GM23338 (cell line): ENCODE measurements at regions not wholly inside any gene's neighbourhood (a gene's known extent, or its start where the extent isn't known, plus 50 kb on each side); places are given as distances from the start of the nearest gene placed in this dataset.

Source experiments
- ATAC-seq: fragments of 200-7000 bp; cut with Tn5 transposase; 3 replicates; pipeline ENCODE4 v1.9.1; 2020
- DNase-seq: peaks from one replicate; pipeline ENCODE4 v3.0.0-alpha.2; 2015; ENCODE audit warnings: low spot score
- H2AFZ ChIP-seq: fragments of 200-600 bp; sonication (generic); 2 replicates; pipeline ENCODE4 v1.8.0; 2016; ENCODE audit warnings: antibody characterized with exemption, mild to moderate bottlenecking, moderate library complexity
- H3F3A ChIP-seq: fragments of 200-600 bp; sonication (generic); replicated peaks from 2 replicates; pipeline ENCODE4 v1.8.0; 2017; ENCODE audit warnings: antibody characterized with exemption, mixed run types, low read depth
- H3K27ac ChIP-seq: fragments of 200-600 bp; sonication (generic); 2 replicates; pipeline ENCODE4 v1.6.1; 2016; ENCODE audit warnings: low read depth
- H3K27me3 ChIP-seq: fragments of 200-600 bp; sonication (generic); 2 replicates; pipeline ENCODE4 v1.8.0; 2016; ENCODE audit warnings: mild to moderate bottlenecking, mixed run types, moderate library complexity; ENCODE audit not compliant: insufficient read depth
- H3K36me3 ChIP-seq: fragments of 200-600 bp; sonication (generic); 2 replicates; pipeline ENCODE4 v1.8.0; 2016; ENCODE audit warnings: mild to moderate bottlenecking; ENCODE audit not compliant: insufficient read depth
- H3K4me1 ChIP-seq: fragments of 200-600 bp; sonication (generic); 2 replicates; pipeline ENCODE4 v1.8.0; 2016; ENCODE audit warnings: mild to moderate bottlenecking, moderate library complexity; ENCODE audit not compliant: insufficient read depth
- H3K4me2 ChIP-seq: fragments of 200-600 bp; sonication (generic); 2 replicates; pipeline ENCODE4 v1.7.1; 2017; ENCODE audit warnings: mixed run types
- H3K4me3 ChIP-seq: fragments of 200-600 bp; sonication (generic); 2 replicates; pipeline ENCODE4 v1.6.1; 2016; ENCODE audit warnings: mixed run types
- H3K79me2 ChIP-seq: fragments of 200-600 bp; sonication (generic); replicated peaks from 2 replicates; pipeline ENCODE4 v1.8.0; 2017; ENCODE audit warnings: mild to moderate bottlenecking; ENCODE audit not compliant: insufficient read depth
- H3K9me2 ChIP-seq: fragments of 200-600 bp; sonication (generic); 2 replicates; pipeline ENCODE4 v1.8.0; 2017; ENCODE audit not compliant: insufficient read depth
- H4K20me1 ChIP-seq: fragments of 200-600 bp; sonication (generic); replicated peaks from 2 replicates; pipeline ENCODE4 v1.8.0; 2017; ENCODE audit warnings: mild to moderate bottlenecking; ENCODE audit not compliant: insufficient read depth
- H3K27ac Mint-ChIP-seq: 2 replicates; pipeline ENCODE4 v1.8.0; 2020; ENCODE audit warnings: inconsistent platforms, mild to moderate bottlenecking, moderate library complexity, mixed read lengths
- H3K27me3 Mint-ChIP-seq: 3 replicates; pipeline ENCODE4 v1.8.0; 2022; ENCODE audit warnings: low read depth, mild to moderate bottlenecking, moderate library complexity, mixed read lengths, inconsistent platforms; ENCODE audit not compliant: insufficient read depth, poor library complexity
- H3K36me3 Mint-ChIP-seq: 3 replicates; pipeline ENCODE4 v1.8.0; 2021; ENCODE audit warnings: low read depth, mild to moderate bottlenecking, inconsistent platforms, moderate library complexity, mixed read lengths
- H3K4me1 Mint-ChIP-seq: 3 replicates; pipeline ENCODE4 v1.8.0; 2020; ENCODE audit warnings: mild to moderate bottlenecking, inconsistent platforms, mixed read lengths
- H3K4me3 Mint-ChIP-seq: 3 replicates; pipeline ENCODE4 v1.8.0; 2021; ENCODE audit warnings: moderate library complexity, mild to moderate bottlenecking, inconsistent platforms, mixed read lengths
- H3K9me3 Mint-ChIP-seq: 3 replicates; pipeline ENCODE4 v1.8.0; 2020; ENCODE audit warnings: moderate library complexity, mild to moderate bottlenecking, inconsistent platforms, mixed read lengths
- CREB1 ChIP-seq: fragments of 250-450 bp; sonication (Bioruptor Pico); IDR thresholded peaks from 2 replicates; pipeline ENCODE4 v1.5.0; 2020; ENCODE audit warnings: low read depth, mild to moderate bottlenecking, moderate library complexity
- CTCF ChIP-seq, 2 experiments: fragments of 200-600 bp in 1 of 2; sonication (generic) in 1 of 2; conservative IDR thresholded peaks; 2 replicates each; pipeline versions ENCODE4 v1.5.1 to v1.6.1; 2016 to 2017; ENCODE audit warnings: antibody characterized with exemption in 2 of 2, low read depth in 2 of 2, mild to moderate bottlenecking in 2 of 2, moderate library complexity in 1 of 2
- ETS1 ChIP-seq: IDR thresholded peaks from 2 replicates; pipeline ENCODE4 v1.6.1; 2016; ENCODE audit warnings: antibody characterized with exemption
- EZH2 ChIP-seq: fragments of 200-600 bp; sonication (generic); IDR thresholded peaks from one replicate; pipeline ENCODE4 v1.8.0; 2017; ENCODE audit warnings: antibody characterized with exemption, mild to moderate bottlenecking, low read depth; ENCODE audit not compliant: unreplicated experiment
- EZH2phosphoT487 ChIP-seq: fragments of 200-600 bp; sonication (generic); IDR thresholded peaks from one replicate; pipeline ENCODE4 v1.8.1; 2018; ENCODE audit warnings: antibody characterized with exemption; ENCODE audit not compliant: unreplicated experiment
- JUNB ChIP-seq: IDR thresholded peaks from one replicate; pipeline ENCODE4 v1.6.1; 2016; ENCODE audit warnings: antibody characterized with exemption; ENCODE audit not compliant: unreplicated experiment
- POLR2AphosphoS5 ChIP-seq: IDR thresholded peaks from 2 replicates; pipeline ENCODE4 v1.6.1; 2016; ENCODE audit warnings: antibody characterized with exemption, low read depth
- REST ChIP-seq: IDR thresholded peaks from one replicate; pipeline ENCODE4 v1.6.1; 2018; ENCODE audit warnings: antibody characterized with exemption; ENCODE audit not compliant: unreplicated experiment
- STAT1 ChIP-seq: IDR thresholded peaks from one replicate; pipeline ENCODE4 v1.6.1; 2016; ENCODE audit warnings: antibody characterized with exemption; ENCODE audit not compliant: unreplicated experiment
- ZNF114 ChIP-seq: fragments of 250-450 bp; sonication (Bioruptor Pico); IDR thresholded peaks from 2 replicates; pipeline ENCODE4 v1.5.0; 2020; ENCODE audit warnings: mild to moderate bottlenecking, moderate library complexity
- ZNF331 ChIP-seq: fragments of 250-450 bp; sonication (Bioruptor Pico); IDR thresholded peaks from 2 replicates; pipeline ENCODE4 v1.5.0; 2020; ENCODE audit warnings: low read depth, mild to moderate bottlenecking, moderate library complexity

- H3K4me1 Mint-ChIP-seq = peaks cover 23% of the 10 kb centered on the region
- Histone ChIP-seq H3K36me3 (no peaks in the 10 kb centered on the region), H3K4me2 (no peak overlapping the region), H3K79me2 (no peaks in the 10 kb centered on the region), H2AFZ (peak overlapping the region; percentile 17; the same call in 1 of the 2 replicates), H3K4me3 (no peak overlapping the region), H3F3A (no peaks in the 10 kb centered on the region), H3K27ac (no peak overlapping the region), H4K20me1 (no peaks in the 10 kb centered on the region), H3K4me1 (0 out of 2 replicates have a peak, but pooled peaks cover 8% of the 10 kb centered on the region), H3K27me3 (no peaks in the 10 kb centered on the region), H3K9me2 (no peaks in the 10 kb centered on the region)
- DNase-seq (no peak), ATAC-seq (no peak)
- no peak overlapping the region for H3K4me3 Mint-ChIP-seq
- peaks cover under 1% of the 10 kb centered on the region; the same call in 1 of the 3 replicates for H3K36me3 Mint-ChIP-seq
- no peaks in the 10 kb centered on the region for H3K27me3 Mint-ChIP-seq
- H3K27ac Mint-ChIP-seq = no peak overlapping the region
- TF ChIP-seq STAT1 = no peak
- TF ChIP-seq CREB1 (CRISPR knock-in tag) = no peak
- no peak for TF ChIP-seq CTCF (conservative IDR thresholded peaks at IDR 0.05; ENCODE audit: low read depth in 2 of 2)
- TF ChIP-seq ZNF331 (CRISPR knock-in tag) = no peak
- no peak for TF ChIP-seq REST
- TF ChIP-seq ETS1 = no peak
- no peak for TF ChIP-seq ZNF114
- TF ChIP-seq EZH2 = no peak
- TF ChIP-seq JUNB = no peak
- TF ChIP-seq POLR2AphosphoS5 = no peak
- TF ChIP-seq EZH2phosphoT487 = no peak
- H3K9me3 Mint-ChIP-seq = no peaks in the 10 kb centered on the region; the same call in 2 of the 3 replicates
These were observed 371.2 kb upstream of the ROBO2 start for GRCh38 chr3:76668653-76669052.
